K562 (cell line): ENCODE measurements at regions not wholly inside any gene's neighbourhood (a gene's known extent, or its start where the extent isn't known, plus 50 kb on each side); places are given as distances from the start of the nearest gene placed in this dataset.
A peak's percentile ranks its signal among the peaks of the same experiment; 100 is the strongest.

Source experiments
- EP300 ChIP-seq: IDR thresholded peaks from 2 replicates; pipeline ENCODE4 v1.6.1; 2012; ENCODE audit warnings: low read length, improper control_type of control experiment
- ILK ChIP-seq: fragments of 450-650 bp; IDR thresholded peaks from 2 replicates; pipeline ENCODE4 v1.6.1; 2016; ENCODE audit warnings: missing genetic modification characterization, low read depth, mild to moderate bottlenecking, missing compliant biosample characterization, moderate library complexity, borderline replicate concordance
- KDM1A ChIP-seq, 2 experiments: fragments of 450-650 bp; IDR thresholded peaks; 2 replicates each; pipeline ENCODE4 v1.6.1; 2016; ENCODE audit warnings: mild to moderate bottlenecking in 2 of 2
- KDM2B ChIP-seq: fragments of 250-450 bp; sonication (Bioruptor Pico); IDR thresholded peaks from 2 replicates; pipeline ENCODE4 v1.8.0; 2021; ENCODE audit warnings: mild to moderate bottlenecking, moderate library complexity
- MAFK ChIP-seq: IDR thresholded peaks from 2 replicates; pipeline ENCODE4 v1.6.1; 2011; ENCODE audit warnings: low read length, improper control_type of control experiment
- NFE2 ChIP-seq: IDR thresholded peaks from 2 replicates; pipeline ENCODE4 v1.6.1; 2014; ENCODE audit warnings: antibody characterized with exemption, low read depth
- NFE2L1 ChIP-seq: fragments of 450-650 bp; IDR thresholded peaks from 2 replicates; pipeline ENCODE4 v1.6.1; 2016; ENCODE audit warnings: missing genetic modification characterization, low read depth, mild to moderate bottlenecking, missing compliant biosample characterization, moderate library complexity, borderline replicate concordance
- NR2C1 ChIP-seq, 2 experiments: fragments of 450-650 bp; IDR thresholded peaks; 2 replicates each; pipeline ENCODE4 v1.6.1; 2017; ENCODE audit warnings: mild to moderate bottlenecking in 2 of 2, antibody characterized with exemption in 1 of 2, inconsistent platforms in 1 of 2, missing compliant biosample characterization in 1 of 2, missing genetic modification characterization in 1 of 2
- NUFIP1 ChIP-seq: fragments of 450-650 bp; IDR thresholded peaks from 2 replicates; pipeline ENCODE4 v1.6.1; 2018; ENCODE audit not compliant: partially characterized antibody
- PHF20 ChIP-seq: fragments of 450-650 bp; IDR thresholded peaks from 2 replicates; pipeline ENCODE4 v1.6.1; 2018; ENCODE audit not compliant: partially characterized antibody
- RAD21 ChIP-seq, 2 experiments: fragments of 250-450 bp in 1 of 2; fragments of 450-650 bp in 1 of 2; sonication (Bioruptor Pico) in 1 of 2; formaldehyde crosslinking in 1 of 2; IDR thresholded peaks in 1 of 2; conservative IDR thresholded peaks in 1 of 2; 2 replicates each; pipeline versions ENCODE4 v1.4.0 to v1.8.0; 2020 to 2022; ENCODE audit warnings: mild to moderate bottlenecking in 2 of 2, moderate library complexity in 1 of 2
- SMAD2 ChIP-seq: fragments of 150-350 bp; IDR thresholded peaks from 2 replicates; pipeline ENCODE4 v1.6.1; 2014; ENCODE audit warnings: low read depth, mild to moderate bottlenecking, low read length
- SMC3 ChIP-seq: conservative IDR thresholded peaks from 2 replicates; pipeline ENCODE4 v1.6.1; 2011; ENCODE audit warnings: low read depth, low read length, improper control_type of control experiment; ENCODE audit not compliant: insufficient read depth
- SOX6 ChIP-seq: fragments of 450-650 bp; IDR thresholded peaks from 2 replicates; pipeline ENCODE4 v1.6.1; 2014; ENCODE audit warnings: mild to moderate bottlenecking
- ZFP30 ChIP-seq: fragments of 250-450 bp; sonication (Bioruptor Pico); IDR thresholded peaks from 2 replicates; pipeline ENCODE4 v1.8.0; 2022; ENCODE audit warnings: moderate library complexity, mild to moderate bottlenecking, inconsistent platforms, borderline replicate concordance
- ZNF347 ChIP-seq: fragments of 450-650 bp; formaldehyde crosslinking; IDR thresholded peaks from 2 replicates; pipeline ENCODE4 v1.4.0; 2020; ENCODE audit warnings: low read depth, mild to moderate bottlenecking, moderate library complexity
- ZNF561 ChIP-seq: fragments of 450-650 bp; formaldehyde crosslinking; conservative IDR thresholded peaks from 2 replicates; pipeline ENCODE4 v1.4.0; 2020; ENCODE audit warnings: mild to moderate bottlenecking, moderate library complexity
- TF ChIP-seq, protein P1 (sequence below), 2 experiments: fragments of 450-650 bp; formaldehyde crosslinking in 1 of 2; IDR thresholded peaks; 2 replicates each; pipeline versions ENCODE4 v1.4.0 to v1.6.1; 2014 to 2020; ENCODE audit warnings: mild to moderate bottlenecking in 2 of 2, borderline replicate concordance in 1 of 2, low read depth in 1 of 2
- TF ChIP-seq, protein P2 (sequence below), 3 experiments: IDR thresholded peaks in 2 of 3; conservative IDR thresholded peaks in 1 of 3; 2 replicates each; pipeline ENCODE4 v1.5.1; 2011 to 2012; ENCODE audit warnings: low read length in 3 of 3, mild to moderate bottlenecking in 3 of 3, control low read depth in 2 of 3, improper control_type of control experiment in 1 of 3, inconsistent platforms in 1 of 3, low read depth in 1 of 3, mixed read lengths in 1 of 3, moderate library complexity in 1 of 3; ENCODE audit not compliant: insufficient read depth in 2 of 3
- TF ChIP-seq, protein P3 (sequence below): fragments of 250-450 bp; sonication (Bioruptor Pico); IDR thresholded peaks from 2 replicates; pipeline ENCODE4 v1.9.0; 2021; ENCODE audit warnings: mild to moderate bottlenecking

DNA sequence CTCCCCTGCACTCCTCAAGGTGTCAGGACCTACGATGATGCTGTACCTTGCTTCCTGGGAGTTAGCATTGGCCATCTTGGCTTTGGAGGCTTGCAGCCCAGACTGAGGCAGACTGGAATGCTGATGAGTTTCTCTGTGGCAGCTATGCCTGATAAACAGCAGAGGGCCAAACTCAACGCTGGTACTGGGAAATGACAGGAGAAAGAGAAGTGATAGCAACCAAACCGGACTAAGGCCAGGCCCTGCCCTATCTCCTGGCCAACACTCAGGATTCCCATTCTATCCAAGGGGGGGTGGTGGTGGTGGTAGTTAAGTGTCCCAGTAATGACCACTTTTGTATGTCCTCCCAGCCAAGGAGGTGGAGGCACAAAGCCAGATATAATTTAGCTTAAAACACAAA is 90.0 kb upstream of the DTNBP1 start (continued):
- TF ChIP-seq, protein P1, sequence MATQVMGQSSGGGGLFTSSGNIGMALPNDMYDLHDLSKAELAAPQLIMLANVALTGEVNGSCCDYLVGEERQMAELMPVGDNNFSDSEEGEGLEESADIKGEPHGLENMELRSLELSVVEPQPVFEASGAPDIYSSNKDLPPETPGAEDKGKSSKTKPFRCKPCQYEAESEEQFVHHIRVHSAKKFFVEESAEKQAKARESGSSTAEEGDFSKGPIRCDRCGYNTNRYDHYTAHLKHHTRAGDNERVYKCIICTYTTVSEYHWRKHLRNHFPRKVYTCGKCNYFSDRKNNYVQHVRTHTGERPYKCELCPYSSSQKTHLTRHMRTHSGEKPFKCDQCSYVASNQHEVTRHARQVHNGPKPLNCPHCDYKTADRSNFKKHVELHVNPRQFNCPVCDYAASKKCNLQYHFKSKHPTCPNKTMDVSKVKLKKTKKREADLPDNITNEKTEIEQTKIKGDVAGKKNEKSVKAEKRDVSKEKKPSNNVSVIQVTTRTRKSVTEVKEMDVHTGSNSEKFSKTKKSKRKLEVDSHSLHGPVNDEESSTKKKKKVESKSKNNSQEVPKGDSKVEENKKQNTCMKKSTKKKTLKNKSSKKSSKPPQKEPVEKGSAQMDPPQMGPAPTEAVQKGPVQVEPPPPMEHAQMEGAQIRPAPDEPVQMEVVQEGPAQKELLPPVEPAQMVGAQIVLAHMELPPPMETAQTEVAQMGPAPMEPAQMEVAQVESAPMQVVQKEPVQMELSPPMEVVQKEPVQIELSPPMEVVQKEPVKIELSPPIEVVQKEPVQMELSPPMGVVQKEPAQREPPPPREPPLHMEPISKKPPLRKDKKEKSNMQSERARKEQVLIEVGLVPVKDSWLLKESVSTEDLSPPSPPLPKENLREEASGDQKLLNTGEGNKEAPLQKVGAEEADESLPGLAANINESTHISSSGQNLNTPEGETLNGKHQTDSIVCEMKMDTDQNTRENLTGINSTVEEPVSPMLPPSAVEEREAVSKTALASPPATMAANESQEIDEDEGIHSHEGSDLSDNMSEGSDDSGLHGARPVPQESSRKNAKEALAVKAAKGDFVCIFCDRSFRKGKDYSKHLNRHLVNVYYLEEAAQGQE (IDR thresholded peaks at IDR 0.05; ENCODE audit: borderline replicate concordance): peak; percentile 34; the same call in 1 of the 2 replicates
- TF ChIP-seq, protein P1 (CRISPR knock-in tag; IDR thresholded peaks at IDR 0.05; ENCODE audit: low read depth): no peak
- TF ChIP-seq NUFIP1 (no peak), NFE2L1 (no peak), SMC3 (peak; percentile 48), SMAD2 (no peak), KDM1A (IDR thresholded peaks at IDR 0.05) (no peak), NFE2 (no peak), MAFK (no peak), NR2C1 (IDR thresholded peaks at IDR 0.05) (no peak), NR2C1 (tag; IDR thresholded peaks at IDR 0.05) (no peak), ZNF347 (CRISPR knock-in tag) (no peak), ZNF561 (CRISPR knock-in tag) (no peak), EP300 (no peak), KDM2B (no peak), PHF20 (no peak), SOX6 (no peak), RAD21 (CRISPR knock-in tag; conservative IDR thresholded peaks at IDR 0.05 in 1 of 2, IDR thresholded peaks at IDR 0.05 in 1 of 2) (peak; percentile 60 to 65), ILK (tag) (no peak), ZFP30 (CRISPR knock-in tag) (no peak)
- TF ChIP-seq, protein P2, sequence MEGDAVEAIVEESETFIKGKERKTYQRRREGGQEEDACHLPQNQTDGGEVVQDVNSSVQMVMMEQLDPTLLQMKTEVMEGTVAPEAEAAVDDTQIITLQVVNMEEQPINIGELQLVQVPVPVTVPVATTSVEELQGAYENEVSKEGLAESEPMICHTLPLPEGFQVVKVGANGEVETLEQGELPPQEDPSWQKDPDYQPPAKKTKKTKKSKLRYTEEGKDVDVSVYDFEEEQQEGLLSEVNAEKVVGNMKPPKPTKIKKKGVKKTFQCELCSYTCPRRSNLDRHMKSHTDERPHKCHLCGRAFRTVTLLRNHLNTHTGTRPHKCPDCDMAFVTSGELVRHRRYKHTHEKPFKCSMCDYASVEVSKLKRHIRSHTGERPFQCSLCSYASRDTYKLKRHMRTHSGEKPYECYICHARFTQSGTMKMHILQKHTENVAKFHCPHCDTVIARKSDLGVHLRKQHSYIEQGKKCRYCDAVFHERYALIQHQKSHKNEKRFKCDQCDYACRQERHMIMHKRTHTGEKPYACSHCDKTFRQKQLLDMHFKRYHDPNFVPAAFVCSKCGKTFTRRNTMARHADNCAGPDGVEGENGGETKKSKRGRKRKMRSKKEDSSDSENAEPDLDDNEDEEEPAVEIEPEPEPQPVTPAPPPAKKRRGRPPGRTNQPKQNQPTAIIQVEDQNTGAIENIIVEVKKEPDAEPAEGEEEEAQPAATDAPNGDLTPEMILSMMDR (IDR thresholded peaks at IDR 0.05 in 2 of 3, conservative IDR thresholded peaks at IDR 0.05 in 1 of 3; ENCODE audit: insufficient read depth in 2 of 3, low read depth in 1 of 3, low read length in 3 of 3): peak; percentile 31 to 54 (median 37); a peak in 4 of 6 replicates
- TF ChIP-seq, protein P3, sequence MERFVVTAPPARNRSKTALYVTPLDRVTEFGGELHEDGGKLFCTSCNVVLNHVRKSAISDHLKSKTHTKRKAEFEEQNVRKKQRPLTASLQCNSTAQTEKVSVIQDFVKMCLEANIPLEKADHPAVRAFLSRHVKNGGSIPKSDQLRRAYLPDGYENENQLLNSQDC (CRISPR knock-in tag): no peak
